HG02938 (cell line): ENCODE measurements at regions not wholly inside any gene's neighbourhood (a gene's known extent, or its start where the extent isn't known, plus 50 kb on each side); places are given as distances from the start of the nearest gene placed in this dataset.
A peak's percentile ranks its signal among the peaks of the same experiment; 100 is the strongest.

ENCODE experiments used
- ATAC-seq: cut with Tn5 transposase; IDR thresholded peaks from one replicate; pipeline ENCODE4 v1.9.1; 2021; ENCODE audit warnings: mild to moderate bottlenecking, moderate library complexity; ENCODE audit not compliant: unreplicated experiment

- ATAC-seq: no peak
Measured at GRCh38 chr2:57864926-57865325, 181.7 kb upstream of the VRK2 start.

GRCh38 chr2:57867730-57868129, 178.9 kb upstream of the VRK2 start:
- ATAC-seq: no peak

- ATAC-seq: no peak
Measured at GRCh38 chr2:57868619-57869139, 177.9 kb upstream of the VRK2 start.

GRCh38 chr2:57869758-57870344, 176.8 kb upstream of the VRK2 start:
- ATAC-seq: no peak

GRCh38 chr2:57876313-57876712, 170.3 kb upstream of the VRK2 start:
- no peak for ATAC-seq

- ATAC-seq: no peak
Measured at GRCh38 chr2:57877811-57878170, 168.8 kb upstream of the VRK2 start.

GRCh38 chr2:57878171-57878865, 168.3 kb upstream of the VRK2 start:
- ATAC-seq: no peak

- no peak for ATAC-seq
Measured at GRCh38 chr2:57878866-57879210, 167.8 kb upstream of the VRK2 start.

GRCh38 chr2:57880446-57880845, 166.2 kb upstream of the VRK2 start:
- no peak for ATAC-seq

GRCh38 chr2:57880967-57881366, 165.6 kb upstream of the VRK2 start:
- ATAC-seq: no peak

GRCh38 chr2:57881998-57882888, 164.4 kb upstream of the VRK2 start:
- ATAC-seq: no peak

DNA sequence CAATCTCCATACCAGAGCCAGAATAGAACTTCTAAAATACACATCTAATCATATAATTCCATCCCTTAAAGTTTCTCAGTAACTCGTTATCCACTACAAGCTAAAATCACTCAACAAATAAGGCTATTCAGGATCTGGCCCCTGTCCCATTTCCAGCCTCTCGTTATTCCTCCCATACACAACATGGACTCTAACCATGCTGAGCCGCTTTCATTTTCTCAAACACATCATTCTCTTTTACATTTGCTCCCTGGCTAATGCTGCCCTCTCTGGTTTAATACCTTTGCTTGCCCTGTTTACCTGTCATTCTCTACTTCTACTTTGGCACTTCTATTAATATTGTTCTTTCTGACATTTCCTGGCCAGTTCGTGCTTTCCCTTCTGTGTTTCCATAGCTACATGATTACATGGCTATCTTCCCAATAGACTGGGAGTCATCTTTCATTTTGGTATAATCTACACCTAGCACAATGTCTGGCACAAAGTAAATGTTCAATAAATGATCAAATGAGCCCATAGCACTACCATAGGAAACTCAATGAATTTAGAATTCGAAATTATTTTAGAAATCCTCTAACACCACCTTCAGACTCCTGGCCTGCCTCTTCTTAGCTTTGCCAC, 163.6 kb upstream of the VRK2 start:
- ATAC-seq: no peak

DNA sequence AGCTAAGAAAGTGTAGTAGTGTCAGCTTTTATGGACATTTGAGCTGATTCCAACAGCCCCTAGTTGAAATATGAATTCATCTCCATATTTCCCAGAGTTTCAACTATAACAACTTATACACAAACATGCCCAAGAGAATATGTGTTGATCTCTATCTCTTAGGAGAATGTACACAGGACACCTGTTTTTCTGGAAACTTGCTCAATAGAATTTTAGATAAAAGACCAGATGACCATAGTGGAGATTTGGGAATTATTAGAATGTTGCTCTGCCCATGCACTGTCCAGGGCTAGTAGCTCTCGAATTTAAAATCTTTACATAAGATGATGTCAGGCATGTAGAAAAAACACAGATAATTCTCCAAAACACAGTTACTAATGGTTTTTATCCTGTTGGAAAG, 162.3 kb upstream of the VRK2 start:
- no peak for ATAC-seq

- no peak for ATAC-seq
Measured at GRCh38 chr2:57885742-57886141, 160.9 kb upstream of the VRK2 start.

GRCh38 chr2:57886161-57886786, 160.3 kb upstream of the VRK2 start:
- no peak for ATAC-seq

DNA sequence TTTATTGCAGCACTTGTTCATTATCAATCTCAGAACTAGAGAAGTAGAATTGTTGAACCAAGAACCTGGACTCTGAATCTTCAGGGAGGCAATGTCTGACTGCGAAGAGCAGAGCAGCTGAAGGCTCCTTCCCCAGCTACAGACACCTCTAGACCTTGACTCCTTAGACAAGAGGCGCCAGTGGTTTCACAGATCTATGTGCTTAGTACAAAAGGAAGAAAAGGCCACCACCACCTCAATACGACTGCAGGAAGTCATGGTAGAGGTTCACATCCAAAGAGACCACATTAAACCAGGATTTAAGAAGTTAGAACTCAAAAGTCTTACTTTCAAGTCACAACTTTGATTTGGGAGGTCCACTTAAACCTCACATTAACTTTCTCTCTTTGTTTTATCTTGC, 158.1 kb upstream of the VRK2 start:
- ATAC-seq: no peak

DNA sequence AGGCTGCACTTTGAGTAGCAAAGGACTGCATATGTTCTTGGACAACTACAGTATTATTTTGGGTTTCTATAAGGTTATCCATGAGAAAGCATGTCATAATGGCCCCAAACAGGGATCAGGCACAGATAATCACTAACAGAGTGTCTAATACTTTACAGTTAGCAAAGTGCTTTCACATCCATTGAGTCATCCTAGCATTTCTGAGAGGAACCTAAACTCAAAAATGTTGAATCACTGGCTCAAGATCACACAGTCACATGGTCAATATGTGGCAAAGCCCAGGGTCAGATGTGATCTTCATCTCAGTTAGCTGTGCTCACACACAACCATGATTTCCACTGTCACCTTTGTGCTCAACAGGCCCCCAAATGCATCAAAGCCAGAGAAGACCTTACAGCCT, 156.1 kb upstream of the VRK2 start:
- peak; percentile 58 for ATAC-seq

GRCh38 chr2:57891086-57891712, 155.4 kb upstream of the VRK2 start:
- ATAC-seq: no peak

GRCh38 chr2:57892920-57893319, 153.7 kb upstream of the VRK2 start:
- ATAC-seq: peak; percentile 69

GRCh38 chr2:57893347-57893746, 153.3 kb upstream of the VRK2 start:
- ATAC-seq: no peak

DNA sequence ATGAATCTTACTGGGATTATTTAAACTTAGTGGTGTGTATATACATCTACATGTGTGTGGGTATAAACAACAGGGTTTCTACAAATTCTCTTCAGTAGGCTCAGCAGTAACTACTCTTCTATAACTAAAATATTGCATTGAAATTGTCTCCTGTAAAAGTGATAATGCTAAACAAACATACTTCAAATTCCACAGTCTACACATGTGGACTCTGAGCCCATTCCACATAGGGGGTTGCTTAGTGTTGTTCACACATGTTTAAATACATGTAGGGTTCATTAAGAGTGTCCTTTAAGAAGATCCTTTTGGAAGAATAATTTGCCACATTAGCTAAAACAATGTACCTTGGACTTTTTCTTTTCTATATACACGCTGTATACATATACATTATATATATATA, 152.8 kb upstream of the VRK2 start:
- no peak for ATAC-seq
